Breast epithelium (tissue), 4 donors: ENCODE measurements at regions not wholly inside any gene's neighbourhood (a gene's known extent, or its start where the extent isn't known, plus 50 kb on each side); places are given as distances from the start of the nearest gene placed in this dataset.

ENCODE experiments used
- DNase-seq, 2 donors: peaks; one replicate each; pipeline ENCODE4 v3.0.0-alpha.2; 2019; ENCODE audit warnings: low spot score in 2 of 2
- H3K27ac ChIP-seq, 2 donors: fragments of 200-600 bp; sonication (generic) in 1 of 2; one replicate each; pipeline ENCODE4 v1.5.1; 2016 to 2019; ENCODE audit warnings: mild to moderate bottlenecking in 1 of 2
- H3K27me3 ChIP-seq, 2 donors: fragments of 200-600 bp; sonication (generic) in 1 of 2; one replicate each; pipeline versions ENCODE4 v1.5.1 to v1.6.0; 2017 to 2019; ENCODE audit warnings: control low read depth in 1 of 2, mild to moderate bottlenecking in 1 of 2
- H3K36me3 ChIP-seq: fragments of 200-600 bp; one replicate; pipeline ENCODE4 v1.5.1; 2019
- H3K4me1 ChIP-seq, 2 donors: fragments of 200-600 bp; sonication (generic); one replicate each; pipeline ENCODE4 v1.5.1; 2016 to 2019; ENCODE audit warnings: control low read depth in 1 of 2
- H3K4me3 ChIP-seq, 3 donors: fragments of 200-600 bp; sonication (generic); 1 replicate in 2 of 3; 2 replicates in 1 of 3; pipeline ENCODE4 v1.5.1; 2016 to 2019; ENCODE audit warnings: mild to moderate bottlenecking in 3 of 3, moderate library complexity in 2 of 3
- H3K9me3 ChIP-seq, 2 donors: fragments of 200-600 bp; sonication (generic) in 1 of 2; one replicate each; pipeline ENCODE4 v1.5.1; 2016 to 2019; ENCODE audit warnings: control low read depth in 1 of 2
- POLR2A ChIP-seq: fragments of 450-650 bp; IDR thresholded peaks from one replicate; pipeline ENCODE4 v1.6.1; 2016; ENCODE audit warnings: antibody characterized with exemption, mild to moderate bottlenecking, moderate library complexity
- POLR2AphosphoS5 ChIP-seq, 3 donors: sonication (generic); formaldehyde crosslinking; IDR thresholded peaks; one replicate each; pipeline ENCODE4 v1.6.1; 2017; ENCODE audit warnings: antibody characterized with exemption in 3 of 3
- intact Hi-C: fragments of 100-400 bp; cut with DNase I; formaldehyde crosslinking; loops from one replicate; pipeline ENCODE4 v1.15.1; 2023; ENCODE audit warnings: low total_unique reads
- TF ChIP-seq, protein P1 (sequence below), 3 donors: fragments of 450-650 bp; IDR thresholded peaks; one replicate each; pipeline ENCODE4 v1.5.1; 2016 to 2017; ENCODE audit warnings: antibody characterized with exemption in 3 of 3, mild to moderate bottlenecking in 3 of 3, moderate library complexity in 3 of 3

DNA sequence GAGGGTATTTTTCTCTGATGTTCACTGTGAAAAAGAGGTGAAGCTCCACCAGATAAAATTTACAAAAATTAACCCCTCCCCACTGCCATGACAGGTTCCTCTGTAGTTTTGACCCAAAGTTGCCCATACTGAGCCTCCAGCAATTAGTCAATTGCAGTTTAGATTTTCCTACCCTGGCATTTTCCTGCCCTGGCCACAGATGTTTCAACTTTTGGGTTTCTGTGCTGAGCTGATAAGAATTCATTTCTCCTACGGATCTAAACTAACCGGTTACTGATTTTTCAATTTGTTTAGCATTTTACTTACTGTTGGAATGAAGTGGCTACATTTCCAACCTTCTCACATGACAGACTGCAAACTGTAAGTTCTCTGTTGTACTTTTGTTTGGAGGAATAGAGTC lies 1346.1 kb upstream of the EPHA6 start:
- no peaks in the 10 kb centered on the region for H3K9me3 ChIP-seq
- no peaks in the 10 kb centered on the region for H3K36me3 ChIP-seq
- no peaks in the 10 kb centered on the region for H3K27me3 ChIP-seq
- intact Hi-C loops = no loop called here
- H3K4me1 ChIP-seq = no peaks in the 10 kb centered on the region
- no peak for DNase-seq
- H3K27ac ChIP-seq = no peak overlapping the region
- no peak overlapping the region for H3K4me3 ChIP-seq
- TF ChIP-seq, protein P1, sequence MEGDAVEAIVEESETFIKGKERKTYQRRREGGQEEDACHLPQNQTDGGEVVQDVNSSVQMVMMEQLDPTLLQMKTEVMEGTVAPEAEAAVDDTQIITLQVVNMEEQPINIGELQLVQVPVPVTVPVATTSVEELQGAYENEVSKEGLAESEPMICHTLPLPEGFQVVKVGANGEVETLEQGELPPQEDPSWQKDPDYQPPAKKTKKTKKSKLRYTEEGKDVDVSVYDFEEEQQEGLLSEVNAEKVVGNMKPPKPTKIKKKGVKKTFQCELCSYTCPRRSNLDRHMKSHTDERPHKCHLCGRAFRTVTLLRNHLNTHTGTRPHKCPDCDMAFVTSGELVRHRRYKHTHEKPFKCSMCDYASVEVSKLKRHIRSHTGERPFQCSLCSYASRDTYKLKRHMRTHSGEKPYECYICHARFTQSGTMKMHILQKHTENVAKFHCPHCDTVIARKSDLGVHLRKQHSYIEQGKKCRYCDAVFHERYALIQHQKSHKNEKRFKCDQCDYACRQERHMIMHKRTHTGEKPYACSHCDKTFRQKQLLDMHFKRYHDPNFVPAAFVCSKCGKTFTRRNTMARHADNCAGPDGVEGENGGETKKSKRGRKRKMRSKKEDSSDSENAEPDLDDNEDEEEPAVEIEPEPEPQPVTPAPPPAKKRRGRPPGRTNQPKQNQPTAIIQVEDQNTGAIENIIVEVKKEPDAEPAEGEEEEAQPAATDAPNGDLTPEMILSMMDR (IDR thresholded peaks at IDR 0.05) = no peak
- TF ChIP-seq POLR2AphosphoS5 (IDR thresholded peaks at IDR 0.05) (no peak), POLR2A (no peak)

DNA sequence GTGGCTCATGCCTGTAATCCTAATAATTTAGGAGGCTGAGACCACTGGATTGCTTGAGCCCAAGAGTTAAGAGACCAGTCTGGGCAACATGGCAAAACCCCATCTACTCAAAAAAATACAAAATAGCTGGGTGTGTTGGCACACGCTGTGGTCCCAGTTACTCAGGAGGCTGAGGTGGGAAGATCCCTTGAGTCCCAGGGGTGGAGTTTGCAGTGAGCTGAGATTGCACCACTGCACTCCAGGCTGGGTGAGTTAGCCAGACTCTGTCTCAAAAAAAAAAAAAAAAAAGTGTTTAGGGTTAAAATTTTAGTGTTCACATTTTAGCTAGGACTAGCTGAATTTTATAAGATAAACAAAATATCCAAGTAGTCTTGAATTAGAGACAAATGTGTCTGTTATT lies 1340.1 kb upstream of the EPHA6 start:
- Histone ChIP-seq H3K36me3 (no peaks in the 10 kb centered on the region), H3K4me1 (no peaks in the 10 kb centered on the region), H3K27me3 (no peaks in the 10 kb centered on the region), H3K4me3 (no peak overlapping the region), H3K27ac (no peak overlapping the region), H3K9me3 (no peaks in the 10 kb centered on the region)
- intact Hi-C loops = no loop called here
- TF ChIP-seq, protein P1 (IDR thresholded peaks at IDR 0.05) = no peak
- TF ChIP-seq POLR2AphosphoS5 (IDR thresholded peaks at IDR 0.05) (no peak), POLR2A (no peak)
- DNase-seq = no peak

DNA sequence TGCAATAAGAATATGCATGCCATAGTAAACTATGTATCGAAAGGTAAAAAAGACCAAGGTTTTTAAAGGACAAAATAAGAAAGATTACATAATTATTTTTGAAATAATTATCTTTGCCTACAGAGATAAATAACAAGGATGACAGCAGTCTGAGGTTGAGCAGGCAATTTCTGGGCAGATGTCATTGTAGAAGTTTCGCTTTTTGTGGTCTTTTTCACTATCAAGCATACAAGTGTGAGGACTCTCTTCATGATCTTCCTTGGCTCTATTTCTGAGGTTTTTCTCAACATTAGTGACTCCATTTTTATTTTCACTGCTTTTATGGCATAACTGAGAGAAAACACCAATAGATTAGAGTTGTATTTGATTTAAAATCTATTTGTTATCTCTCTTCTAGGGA lies 1337.9 kb upstream of the EPHA6 start:
- no peaks in the 10 kb centered on the region for H3K9me3 ChIP-seq
- no peaks in the 10 kb centered on the region for H3K4me1 ChIP-seq
- intact Hi-C loops = no loop called here
- TF ChIP-seq, protein P1 (IDR thresholded peaks at IDR 0.05) = no peak
- TF ChIP-seq POLR2A = no peak
- no peak for TF ChIP-seq POLR2AphosphoS5 (IDR thresholded peaks at IDR 0.05)
- DNase-seq = no peak
- no peaks in the 10 kb centered on the region for H3K27me3 ChIP-seq
- no peaks in the 10 kb centered on the region for H3K36me3 ChIP-seq
- H3K4me3 ChIP-seq = no peak overlapping the region
- no peak overlapping the region for H3K27ac ChIP-seq

DNA sequence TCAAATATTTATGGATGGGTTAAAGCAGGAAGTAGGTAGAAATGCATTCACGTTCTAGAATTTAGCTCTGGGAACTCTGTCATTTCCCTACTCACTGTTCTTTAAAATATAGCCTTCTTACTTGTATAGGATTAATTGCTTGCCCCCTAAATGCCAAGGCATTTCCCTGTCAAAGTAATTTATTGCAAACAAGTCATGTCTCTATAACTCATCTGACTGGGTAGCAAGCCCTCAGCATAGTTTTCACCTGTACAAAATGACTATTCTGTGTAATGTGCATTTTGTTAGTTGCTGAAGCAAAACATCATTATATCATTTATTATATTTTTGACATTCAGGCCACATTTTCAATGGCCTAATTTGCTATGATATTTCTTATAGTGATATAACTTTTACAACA lies 1308.2 kb upstream of the EPHA6 start:
- TF ChIP-seq POLR2AphosphoS5 (IDR thresholded peaks at IDR 0.05) (no peak), POLR2A (no peak)
- no peak overlapping the region for H3K4me3 ChIP-seq
- intact Hi-C loops = no loop called here
- no peaks in the 10 kb centered on the region for H3K36me3 ChIP-seq
- DNase-seq = no peak
- H3K27ac ChIP-seq = no peak overlapping the region
- no peaks in the 10 kb centered on the region for H3K9me3 ChIP-seq
- H3K4me1 ChIP-seq = no peaks in the 10 kb centered on the region
- H3K27me3 ChIP-seq = no peaks in the 10 kb centered on the region

DNA sequence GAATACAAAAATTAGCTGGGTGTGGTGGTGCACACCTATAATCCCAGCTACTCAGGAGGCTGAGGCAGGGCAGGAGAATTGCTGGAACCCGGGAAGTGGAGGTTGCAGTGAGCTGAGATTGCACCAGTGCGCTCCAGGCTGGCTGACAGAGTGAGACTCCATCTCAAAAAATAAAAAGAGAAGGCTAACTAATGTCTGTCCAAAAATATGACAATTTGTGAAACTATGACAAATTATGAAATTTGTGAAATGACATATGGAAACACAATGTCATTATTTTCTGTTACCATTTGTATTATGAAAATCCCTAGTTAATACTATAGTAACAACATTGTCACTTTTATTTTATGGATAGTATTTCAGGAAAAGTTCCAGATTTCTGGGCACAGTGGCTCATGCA lies 1306.3 kb upstream of the EPHA6 start:
- no peak overlapping the region for H3K4me3 ChIP-seq
- H3K27ac ChIP-seq = no peak overlapping the region
- H3K27me3 ChIP-seq = no peaks in the 10 kb centered on the region
- H3K4me1 ChIP-seq = no peaks in the 10 kb centered on the region
- TF ChIP-seq, protein P1 (IDR thresholded peaks at IDR 0.05) = no peak
- no peak for TF ChIP-seq POLR2AphosphoS5 (IDR thresholded peaks at IDR 0.05)
- H3K9me3 ChIP-seq = no peaks in the 10 kb centered on the region
- no peak for DNase-seq
- no peaks in the 10 kb centered on the region for H3K36me3 ChIP-seq
- intact Hi-C loops = no loop called here

DNA sequence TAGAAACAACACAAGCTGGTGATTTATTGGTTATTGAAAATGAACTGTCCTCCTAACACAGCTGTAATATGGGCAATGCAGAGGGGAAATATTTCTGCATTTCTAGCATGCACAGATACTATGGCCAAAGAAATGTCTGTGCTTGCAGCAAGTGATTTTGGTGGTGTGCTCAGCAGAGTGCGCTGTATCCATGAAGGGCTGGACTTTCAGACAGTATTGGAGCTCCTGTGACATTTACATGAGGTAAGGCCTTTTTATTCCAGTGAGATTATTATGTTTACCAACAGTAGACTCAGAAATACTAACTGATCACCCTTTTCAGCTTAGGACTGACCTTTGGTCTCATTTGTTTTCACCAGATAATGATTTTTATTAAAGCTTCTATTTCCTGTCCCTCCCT lies 1302.6 kb upstream of the EPHA6 start:
- H3K4me3 ChIP-seq = no peak overlapping the region
- no peaks in the 10 kb centered on the region for H3K27me3 ChIP-seq
- intact Hi-C loops = no loop called here
- H3K36me3 ChIP-seq = no peaks in the 10 kb centered on the region
- H3K9me3 ChIP-seq = no peaks in the 10 kb centered on the region
- H3K4me1 ChIP-seq = no peaks in the 10 kb centered on the region
- no peak for DNase-seq
- H3K27ac ChIP-seq = no peak overlapping the region
- TF ChIP-seq POLR2AphosphoS5 (IDR thresholded peaks at IDR 0.05) (no peak), POLR2A (no peak)
- TF ChIP-seq, protein P1 (IDR thresholded peaks at IDR 0.05) = no peak
